H1 (cell line): ENCODE measurements at regions not wholly inside any gene's neighbourhood (a gene's known extent, or its start where the extent isn't known, plus 50 kb on each side); places are given as distances from the start of the nearest gene placed in this dataset.

Experiments used
- CTCF ChIP-seq, 3 experiments: IDR thresholded peaks; 1 replicate in 2 of 3; 2 replicates in 1 of 3; pipeline versions ENCODE4 v1.5.1 to v1.6.1; 2011; ENCODE audit warnings: low read length in 3 of 3, mild to moderate bottlenecking in 3 of 3, inconsistent platforms in 2 of 3, low read depth in 1 of 3, moderate library complexity in 1 of 3; ENCODE audit not compliant: insufficient read depth in 1 of 3; ENCODE audit errors: control extremely low read depth in 1 of 3
- HDAC2 ChIP-seq, 2 experiments: fragments of 300-600 bp in 1 of 2; sonication (generic) in 1 of 2; IDR thresholded peaks; 2 replicates each; pipeline ENCODE4 v1.6.1; 2011 to 2012; ENCODE audit warnings: low read depth in 2 of 2, low read length in 2 of 2, mild to moderate bottlenecking in 2 of 2, moderate library complexity in 2 of 2, borderline replicate concordance in 1 of 2, inconsistent platforms in 1 of 2
- KDM4A ChIP-seq: IDR thresholded peaks from one replicate; pipeline ENCODE4 v1.7.1; 2012; ENCODE audit warnings: low read depth, mild to moderate bottlenecking, moderate library complexity, low read length, inconsistent platforms; ENCODE audit not compliant: severe bottlenecking
- POLR2A ChIP-seq, 2 experiments: IDR thresholded peaks; 1 replicate in 1 of 2; 2 replicates in 1 of 2; pipeline ENCODE4 v1.6.1; 2011; ENCODE audit warnings: low read depth in 2 of 2, low read length in 2 of 2, mild to moderate bottlenecking in 2 of 2; ENCODE audit errors: control extremely low read depth in 1 of 2
- RXRA ChIP-seq: IDR thresholded peaks from 2 replicates; pipeline ENCODE4 v1.6.1; 2011; ENCODE audit warnings: low read depth, mild to moderate bottlenecking, low read length, moderate library complexity; ENCODE audit not compliant: insufficient read depth

DNA sequence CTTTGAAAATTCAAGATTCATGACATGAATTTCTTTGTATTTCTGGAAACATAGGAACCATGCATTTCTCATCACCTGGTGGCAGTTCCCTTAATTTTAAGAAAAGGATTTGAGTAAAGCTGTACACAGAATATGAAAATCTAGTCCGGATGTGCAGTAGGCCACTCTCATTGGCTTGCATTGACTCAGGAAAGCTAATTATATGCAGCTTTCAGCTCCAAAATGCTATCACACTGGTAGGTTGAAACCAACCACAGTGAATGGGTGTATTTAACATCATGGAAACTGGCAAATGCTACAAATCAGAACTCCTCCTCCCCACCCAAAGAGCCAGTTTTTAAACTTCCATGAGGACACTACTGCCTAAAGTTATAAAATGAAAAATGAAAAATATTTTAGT is 161.6 kb upstream of the FBXL17 start (continued):
- no peak for TF ChIP-seq CTCF (IDR thresholded peaks at IDR 0.05; ENCODE audit: control extremely low read depth in 1 of 3, insufficient read depth in 1 of 3, low read depth in 1 of 3, low read length in 3 of 3)
- TF ChIP-seq POLR2A (IDR thresholded peaks at IDR 0.05; ENCODE audit: control extremely low read depth in 1 of 2, low read depth in 2 of 2, low read length in 2 of 2) = no peak
- no peak for TF ChIP-seq KDM4A
- TF ChIP-seq RXRA = no peak
- TF ChIP-seq HDAC2 (IDR thresholded peaks at IDR 0.05; ENCODE audit: borderline replicate concordance in 1 of 2, low read depth in 2 of 2, low read length in 2 of 2) = no peak
